HL-60 (cell line): ENCODE measurements at regions not wholly inside any gene's neighbourhood (a gene's known extent, or its start where the extent isn't known, plus 50 kb on each side); places are given as distances from the start of the nearest gene placed in this dataset.

Experiments used
- GABPA ChIP-seq: IDR thresholded peaks from 2 replicates; pipeline ENCODE4 v1.6.1; 2012; ENCODE audit warnings: low read depth
- POLR2AphosphoS5 ChIP-seq: IDR thresholded peaks from 2 replicates; pipeline ENCODE4 v1.6.1; 2012; ENCODE audit warnings: low read depth
- SPI1 ChIP-seq: IDR thresholded peaks from 2 replicates; pipeline ENCODE4 v1.6.1; 2012; ENCODE audit warnings: low read depth, mild to moderate bottlenecking, borderline replicate concordance
- TF ChIP-seq, protein P1 (sequence below): IDR thresholded peaks from one replicate; pipeline ENCODE4 v1.5.1; 2011; ENCODE audit warnings: low read length, control low read depth, inconsistent platforms; ENCODE audit not compliant: insufficient read depth

DNA sequence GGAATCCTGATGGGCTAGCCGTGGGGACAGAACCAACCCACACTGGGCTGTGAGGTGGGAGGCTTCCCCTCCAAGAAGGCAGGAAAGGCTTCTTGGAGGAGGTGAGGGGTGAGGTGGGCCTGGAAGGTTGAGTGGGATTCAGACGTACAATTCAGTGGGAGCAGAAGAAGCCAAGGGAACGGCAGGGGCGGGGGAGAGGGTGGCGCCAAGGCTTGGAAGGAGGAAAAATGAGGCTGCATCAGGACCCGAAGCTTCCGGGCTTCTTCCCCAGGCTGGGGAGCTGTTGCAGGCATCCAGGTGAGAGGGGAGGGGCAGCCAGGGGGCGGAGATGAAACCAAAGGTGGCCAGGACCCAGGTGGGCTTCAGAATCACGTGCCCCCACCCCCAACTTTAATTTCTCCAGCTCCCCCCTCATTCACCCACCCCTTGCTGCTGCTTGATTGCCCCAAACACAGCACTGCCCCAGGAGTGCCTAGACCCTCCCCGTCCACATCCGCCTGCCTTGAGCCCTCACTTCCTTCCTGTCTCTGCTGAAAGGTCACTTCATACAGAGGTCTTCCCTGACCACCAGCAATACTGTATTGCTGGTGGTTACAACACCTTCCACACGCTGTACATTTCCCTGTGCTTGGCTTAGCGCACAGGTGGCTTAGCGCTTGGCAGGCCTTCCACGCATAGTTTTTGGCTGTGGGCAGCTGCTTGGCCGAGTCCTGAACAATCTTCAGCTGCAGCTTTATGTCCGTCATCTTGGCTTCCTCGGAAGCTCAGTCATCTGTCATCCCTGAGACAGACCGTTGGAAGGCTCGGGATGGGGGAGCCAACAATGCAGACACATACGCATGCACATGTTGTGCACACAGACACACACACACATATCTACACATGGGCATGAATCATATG lies 193.5 kb downstream of the RGS3 start:
- TF ChIP-seq, protein P1, sequence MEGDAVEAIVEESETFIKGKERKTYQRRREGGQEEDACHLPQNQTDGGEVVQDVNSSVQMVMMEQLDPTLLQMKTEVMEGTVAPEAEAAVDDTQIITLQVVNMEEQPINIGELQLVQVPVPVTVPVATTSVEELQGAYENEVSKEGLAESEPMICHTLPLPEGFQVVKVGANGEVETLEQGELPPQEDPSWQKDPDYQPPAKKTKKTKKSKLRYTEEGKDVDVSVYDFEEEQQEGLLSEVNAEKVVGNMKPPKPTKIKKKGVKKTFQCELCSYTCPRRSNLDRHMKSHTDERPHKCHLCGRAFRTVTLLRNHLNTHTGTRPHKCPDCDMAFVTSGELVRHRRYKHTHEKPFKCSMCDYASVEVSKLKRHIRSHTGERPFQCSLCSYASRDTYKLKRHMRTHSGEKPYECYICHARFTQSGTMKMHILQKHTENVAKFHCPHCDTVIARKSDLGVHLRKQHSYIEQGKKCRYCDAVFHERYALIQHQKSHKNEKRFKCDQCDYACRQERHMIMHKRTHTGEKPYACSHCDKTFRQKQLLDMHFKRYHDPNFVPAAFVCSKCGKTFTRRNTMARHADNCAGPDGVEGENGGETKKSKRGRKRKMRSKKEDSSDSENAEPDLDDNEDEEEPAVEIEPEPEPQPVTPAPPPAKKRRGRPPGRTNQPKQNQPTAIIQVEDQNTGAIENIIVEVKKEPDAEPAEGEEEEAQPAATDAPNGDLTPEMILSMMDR = no peak
- no peak for TF ChIP-seq POLR2AphosphoS5
- TF ChIP-seq SPI1 = no peak
- TF ChIP-seq GABPA = no peak
